OCI-LY1 (cell line): ENCODE measurements at regions not wholly inside any gene's neighbourhood (a gene's known extent, or its start where the extent isn't known, plus 50 kb on each side); places are given as distances from the start of the nearest gene placed in this dataset.

Source experiments
- H2AFZ ChIP-seq: fragments of 200-600 bp; sonication (generic), shearing (Covaris generic); 2 replicates; pipeline ENCODE4 v1.6.0; 2014; ENCODE audit warnings: antibody characterized with exemption, mild to moderate bottlenecking, low read length
- H3F3A ChIP-seq: fragments of 200-600 bp; sonication (generic), shearing (Covaris generic); 2 replicates; pipeline ENCODE4 v1.6.0; 2014; ENCODE audit warnings: mild to moderate bottlenecking, antibody characterized with exemption, low read length, moderate library complexity; ENCODE audit not compliant: insufficient read depth
- H3K27ac ChIP-seq: fragments of 200-600 bp; sonication (generic); 2 replicates; pipeline ENCODE4 v1.5.1; 2014; ENCODE audit warnings: low read length, mixed run types, mild to moderate bottlenecking, low read depth; ENCODE audit not compliant: poor library complexity, severe bottlenecking
- H3K27me3 ChIP-seq: fragments of 200-600 bp; sonication (generic); 2 replicates; pipeline ENCODE4 v1.6.0; 2014; ENCODE audit warnings: antibody characterized with exemption, mild to moderate bottlenecking, low read length, moderate library complexity; ENCODE audit not compliant: insufficient read depth
- H3K36me3 ChIP-seq: fragments of 200-600 bp; sonication (generic); 2 replicates; pipeline ENCODE4 v1.6.1; 2014; ENCODE audit warnings: mild to moderate bottlenecking, antibody characterized with exemption, low read length, moderate library complexity, mixed read lengths; ENCODE audit not compliant: insufficient read depth
- H3K4me1 ChIP-seq: fragments of 200-600 bp; sonication (generic); 2 replicates; pipeline ENCODE4 v1.5.1; 2014; ENCODE audit warnings: mild to moderate bottlenecking, low read length, moderate library complexity; ENCODE audit not compliant: insufficient read depth, severe bottlenecking
- H3K4me2 ChIP-seq: fragments of 200-600 bp; sonication (generic), shearing (Covaris generic); 2 replicates; pipeline ENCODE4 v1.6.1; 2014; ENCODE audit warnings: low read length
- H3K4me3 ChIP-seq: fragments of 200-600 bp; sonication (generic); 2 replicates; pipeline ENCODE4 v1.5.1; 2014; ENCODE audit warnings: low read length, low read depth, mild to moderate bottlenecking, mixed read lengths; ENCODE audit not compliant: poor library complexity, severe bottlenecking
- H3K79me2 ChIP-seq: fragments of 200-600 bp; shearing (Covaris generic); 2 replicates; pipeline ENCODE4 v1.6.1; 2016; ENCODE audit warnings: mixed run types, low read length, mixed read lengths; ENCODE audit not compliant: insufficient read depth
- H3K9ac ChIP-seq: fragments of 200-600 bp; sonication (generic), shearing (Covaris generic); 2 replicates; pipeline ENCODE4 v1.6.1; 2014; ENCODE audit warnings: mild to moderate bottlenecking, low read length, mixed read lengths
- H3K9me2 ChIP-seq: fragments of 200-600 bp; sonication (generic), shearing (Covaris generic); 2 replicates; pipeline ENCODE4 v1.6.1; 2014; ENCODE audit warnings: low read depth, mild to moderate bottlenecking, low read length, mixed read lengths
- H3K9me3 ChIP-seq: fragments of 200-600 bp; shearing (Covaris generic); 2 replicates; pipeline ENCODE4 v1.6.1; 2014; ENCODE audit warnings: low read length, mixed read lengths
- H4K20me1 ChIP-seq: fragments of 200-600 bp; sonication (generic), shearing (Covaris generic); 2 replicates; pipeline ENCODE4 v1.6.0; 2016; ENCODE audit warnings: mild to moderate bottlenecking, low read length; ENCODE audit not compliant: insufficient read depth
- CTCF ChIP-seq: fragments of 200-600 bp; sonication (generic), shearing (Covaris generic); IDR thresholded peaks from 2 replicates; pipeline ENCODE4 v1.5.1; 2017; ENCODE audit warnings: mild to moderate bottlenecking, antibody characterized with exemption, low read length, moderate library complexity, mixed read lengths
- EZH2 ChIP-seq: fragments of 200-600 bp; sonication (generic), shearing (Covaris generic); IDR thresholded peaks from 2 replicates; pipeline ENCODE4 v1.8.0; 2017; ENCODE audit warnings: borderline replicate concordance, mixed run types, mild to moderate bottlenecking, antibody characterized with exemption, low read length, moderate library complexity, mixed read lengths

DNA sequence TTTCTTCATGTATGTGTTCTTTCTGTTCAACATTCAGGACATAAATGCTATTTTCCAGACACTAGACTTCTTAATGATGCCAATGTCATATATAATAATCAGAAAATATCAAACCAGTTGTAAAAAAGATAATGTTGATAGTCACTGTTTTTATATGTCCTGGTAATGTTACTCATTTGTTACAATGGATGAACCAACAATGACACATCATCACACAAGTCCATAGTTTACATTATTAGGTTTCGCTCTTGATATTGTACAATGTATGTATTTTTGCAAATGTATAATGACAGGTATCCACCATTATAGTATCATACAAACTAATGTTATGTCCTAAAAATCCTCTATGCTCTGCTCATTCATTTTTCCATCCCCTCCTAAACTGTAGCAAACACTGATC, 243.8 kb upstream of the CDIN1 start:
- H3K79me2 ChIP-seq = no peaks in the 10 kb centered on the region
- TF ChIP-seq CTCF (no peak), EZH2 (no peak)
- no peak overlapping the region for H3K9ac ChIP-seq

DNA sequence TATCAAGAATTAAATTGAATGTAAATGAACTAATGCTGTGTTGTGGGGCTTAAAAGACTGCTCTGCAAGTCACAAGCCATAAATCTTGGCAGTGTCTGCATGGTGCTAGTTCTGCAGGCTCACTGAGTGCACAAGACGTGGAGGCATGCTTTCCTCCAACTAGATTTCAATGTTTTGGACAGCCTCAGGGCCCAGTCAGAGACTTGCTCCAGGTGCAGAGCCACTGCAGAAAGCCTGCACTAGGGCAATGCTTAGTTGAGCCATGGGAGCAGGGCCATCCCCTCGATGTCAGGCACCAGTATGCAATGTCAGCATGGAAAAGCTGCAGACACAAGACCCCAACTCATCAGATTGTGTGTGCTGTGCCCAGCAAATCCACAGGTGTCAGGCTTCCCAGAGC, 234.5 kb upstream of the CDIN1 start:
- Histone ChIP-seq H3K4me1 (no peaks in the 10 kb centered on the region), H3K9me2 (no peaks in the 10 kb centered on the region), H3K9ac (no peak overlapping the region), H3K36me3 (no peaks in the 10 kb centered on the region), H3F3A (no peaks in the 10 kb centered on the region), H4K20me1 (no peaks in the 10 kb centered on the region), H3K4me2 (no peak overlapping the region), H3K4me3 (no peak overlapping the region), H3K27ac (no peak overlapping the region), H2AFZ (no peak overlapping the region), H3K27me3 (no peaks in the 10 kb centered on the region), H3K9me3 (no peaks in the 10 kb centered on the region), H3K79me2 (no peaks in the 10 kb centered on the region)
- TF ChIP-seq EZH2 (no peak), CTCF (no peak)

More for the DNA sequence above, 243.8 kb upstream of the CDIN1 start:
- Histone ChIP-seq H3K9me3 (no peaks in the 10 kb centered on the region), H3K36me3 (no peaks in the 10 kb centered on the region), H3K9me2 (no peaks in the 10 kb centered on the region), H3K27ac (no peak overlapping the region), H4K20me1 (no peaks in the 10 kb centered on the region), H3F3A (no peaks in the 10 kb centered on the region), H2AFZ (no peak overlapping the region), H3K4me3 (no peak overlapping the region), H3K4me2 (no peak overlapping the region), H3K4me1 (no peaks in the 10 kb centered on the region), H3K27me3 (no peaks in the 10 kb centered on the region)

- Histone ChIP-seq H3K9me3 (no peaks in the 10 kb centered on the region), H3K79me2 (no peaks in the 10 kb centered on the region), H3F3A (no peaks in the 10 kb centered on the region), H3K27me3 (no peaks in the 10 kb centered on the region), H3K9ac (no peak overlapping the region), H4K20me1 (no peaks in the 10 kb centered on the region), H3K4me3 (no peak overlapping the region), H3K36me3 (no peaks in the 10 kb centered on the region), H3K4me1 (no peaks in the 10 kb centered on the region), H3K9me2 (no peaks in the 10 kb centered on the region), H3K4me2 (no peak overlapping the region), H3K27ac (no peak overlapping the region), H2AFZ (no peak overlapping the region)
- TF ChIP-seq EZH2 = no peak
- no peak for TF ChIP-seq CTCF
Measured at GRCh38 chr15:36347272-36347858, 232.1 kb upstream of the CDIN1 start.
